ENCODE measurements at regions not wholly inside any gene's neighbourhood (a gene's known extent, or its start where the extent isn't known, plus 50 kb on each side); places are given as distances from the start of the nearest gene placed in this dataset.

DNA sequence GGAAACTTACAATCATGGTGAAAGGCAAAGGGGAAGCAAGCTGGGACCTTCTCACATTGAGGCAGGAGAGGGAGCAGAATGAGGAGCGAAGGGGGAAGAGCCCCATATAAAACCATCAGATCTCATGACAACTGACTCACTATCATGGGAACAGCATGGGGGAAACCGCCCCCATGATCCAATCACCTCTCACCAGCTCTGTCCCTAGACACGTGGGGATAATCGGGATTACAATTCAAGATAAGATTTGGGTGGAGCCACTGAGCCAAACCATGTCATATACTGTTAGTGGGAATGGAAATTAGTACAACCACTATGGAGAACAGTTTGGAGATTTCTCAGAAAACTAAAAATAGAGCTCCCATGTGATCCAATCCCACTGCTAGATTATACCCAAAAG lies 163.7 kb downstream of the MANEA start:
- TF ChIP-seq, protein P1, sequence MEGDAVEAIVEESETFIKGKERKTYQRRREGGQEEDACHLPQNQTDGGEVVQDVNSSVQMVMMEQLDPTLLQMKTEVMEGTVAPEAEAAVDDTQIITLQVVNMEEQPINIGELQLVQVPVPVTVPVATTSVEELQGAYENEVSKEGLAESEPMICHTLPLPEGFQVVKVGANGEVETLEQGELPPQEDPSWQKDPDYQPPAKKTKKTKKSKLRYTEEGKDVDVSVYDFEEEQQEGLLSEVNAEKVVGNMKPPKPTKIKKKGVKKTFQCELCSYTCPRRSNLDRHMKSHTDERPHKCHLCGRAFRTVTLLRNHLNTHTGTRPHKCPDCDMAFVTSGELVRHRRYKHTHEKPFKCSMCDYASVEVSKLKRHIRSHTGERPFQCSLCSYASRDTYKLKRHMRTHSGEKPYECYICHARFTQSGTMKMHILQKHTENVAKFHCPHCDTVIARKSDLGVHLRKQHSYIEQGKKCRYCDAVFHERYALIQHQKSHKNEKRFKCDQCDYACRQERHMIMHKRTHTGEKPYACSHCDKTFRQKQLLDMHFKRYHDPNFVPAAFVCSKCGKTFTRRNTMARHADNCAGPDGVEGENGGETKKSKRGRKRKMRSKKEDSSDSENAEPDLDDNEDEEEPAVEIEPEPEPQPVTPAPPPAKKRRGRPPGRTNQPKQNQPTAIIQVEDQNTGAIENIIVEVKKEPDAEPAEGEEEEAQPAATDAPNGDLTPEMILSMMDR (conservative IDR thresholded peaks at IDR 0.05), result no peak
- TF ChIP-seq ZFX (IDR thresholded peaks at IDR 0.05), result no peak

All from C4-2B (cell line).